PC-9 (cell line): ENCODE measurements at regions not wholly inside any gene's neighbourhood (a gene's known extent, or its start where the extent isn't known, plus 50 kb on each side); places are given as distances from the start of the nearest gene placed in this dataset.
"Not testable (repeated sequence)": the region's sequence is repeated elsewhere in the genome, so short reads cannot be mapped to it uniquely, and the experiment has no call there.

ENCODE experiments used
- BruUV-seq: library from RNA; stranded (reverse); fragments of 400-500 nt; replicated peaks from 2 replicates; lab custom pipeline; 2021; lab: Mats Ljungman, UMichigan
- CTCF ChIA-PET: fragments of 300-600 bp; sonication (Branson Sonifier 250); formaldehyde crosslinking; loops from one replicate; lab custom pipeline; 2022; ENCODE audit warnings: antibody characterized with exemption; lab: Charles Lee
- POLR2A ChIA-PET: fragments of 300-600 bp; sonication (Branson Sonifier 250); formaldehyde crosslinking; loops from one replicate; lab custom pipeline; 2022; ENCODE audit warnings: antibody characterized with exemption; ENCODE audit not compliant: unreplicated experiment; lab: Charles Lee
- DNase-seq, 2 experiments: peaks; one replicate each; pipeline versions ENCODE4 v3.0.0 to v3.0.0-alpha.2; 2015 to 2022; ENCODE audit warnings: mixed read lengths in 1 of 2
- H2AFZ ChIP-seq: fragments of 200-600 bp; sonication (generic); 2 replicates; pipeline ENCODE4 v1.8.1; 2017; ENCODE audit warnings: antibody characterized with exemption
- H3F3A ChIP-seq: fragments of 200-600 bp; sonication (generic); 2 replicates; pipeline ENCODE4 v1.8.1; 2017; ENCODE audit warnings: antibody characterized with exemption, mild to moderate bottlenecking, low read depth; ENCODE audit not compliant: insufficient read depth
- H3K27ac ChIP-seq: fragments of 200-600 bp; sonication (generic); 2 replicates; pipeline ENCODE4 v1.6.1; 2016; ENCODE audit warnings: mixed run types
- H3K27me3 ChIP-seq: fragments of 200-600 bp; sonication (generic); 2 replicates; pipeline ENCODE4 v1.6.1; 2016; ENCODE audit warnings: low read depth, mixed run types; ENCODE audit not compliant: insufficient read depth
- H3K36me3 ChIP-seq: fragments of 200-600 bp; sonication (generic); 2 replicates; pipeline ENCODE4 v1.6.1; 2016; ENCODE audit warnings: low read depth, mixed run types
- H3K4me1 ChIP-seq: fragments of 200-600 bp; sonication (generic); replicated peaks from 2 replicates; pipeline ENCODE4 v1.6.1; 2016; ENCODE audit warnings: mixed run types; ENCODE audit not compliant: insufficient read depth
- H3K4me2 ChIP-seq: fragments of 200-600 bp; sonication (generic); 2 replicates; pipeline ENCODE4 v1.6.1; 2017; ENCODE audit warnings: mixed run types
- H3K4me3 ChIP-seq: fragments of 200-600 bp; sonication (generic); 2 replicates; pipeline ENCODE4 v1.6.1; 2016; ENCODE audit warnings: mixed run types
- H3K79me2 ChIP-seq: fragments of 200-600 bp; sonication (generic); 2 replicates; pipeline ENCODE4 v1.6.1; 2017; ENCODE audit warnings: low read depth, mixed run types
- H3K9me2 ChIP-seq: fragments of 200-600 bp; sonication (generic); 2 replicates; pipeline ENCODE4 v1.8.1; 2017; ENCODE audit warnings: mild to moderate bottlenecking; ENCODE audit not compliant: insufficient read depth
- H3K9me3 ChIP-seq: fragments of 200-600 bp; sonication (generic); 2 replicates; pipeline ENCODE4 v1.8.1; 2016; ENCODE audit warnings: low read depth; ENCODE audit not compliant: insufficient read depth
- H4K20me1 ChIP-seq: fragments of 200-600 bp; sonication (generic); 2 replicates; pipeline ENCODE4 v1.8.1; 2017; ENCODE audit not compliant: insufficient read depth
- EZH2 ChIP-seq: fragments of 200-600 bp; sonication (generic); IDR thresholded peaks from 2 replicates; pipeline ENCODE4 v1.8.0; 2017; ENCODE audit warnings: antibody characterized with exemption, low read depth
- intact Hi-C: fragments of 100-400 bp; cut with micrococcal nuclease; formaldehyde crosslinking; loops from one replicate; pipeline ENCODE4 v1.10.0; 2022; ENCODE audit not compliant: unreplicated experiment
- TF ChIP-seq, protein P1 (sequence below): fragments of 200-600 bp; sonication (generic); conservative IDR thresholded peaks from 2 replicates; pipeline ENCODE4 v1.6.1; 2017; ENCODE audit warnings: mixed run types, antibody characterized with exemption, mild to moderate bottlenecking, moderate library complexity

- TF ChIP-seq, protein P1, sequence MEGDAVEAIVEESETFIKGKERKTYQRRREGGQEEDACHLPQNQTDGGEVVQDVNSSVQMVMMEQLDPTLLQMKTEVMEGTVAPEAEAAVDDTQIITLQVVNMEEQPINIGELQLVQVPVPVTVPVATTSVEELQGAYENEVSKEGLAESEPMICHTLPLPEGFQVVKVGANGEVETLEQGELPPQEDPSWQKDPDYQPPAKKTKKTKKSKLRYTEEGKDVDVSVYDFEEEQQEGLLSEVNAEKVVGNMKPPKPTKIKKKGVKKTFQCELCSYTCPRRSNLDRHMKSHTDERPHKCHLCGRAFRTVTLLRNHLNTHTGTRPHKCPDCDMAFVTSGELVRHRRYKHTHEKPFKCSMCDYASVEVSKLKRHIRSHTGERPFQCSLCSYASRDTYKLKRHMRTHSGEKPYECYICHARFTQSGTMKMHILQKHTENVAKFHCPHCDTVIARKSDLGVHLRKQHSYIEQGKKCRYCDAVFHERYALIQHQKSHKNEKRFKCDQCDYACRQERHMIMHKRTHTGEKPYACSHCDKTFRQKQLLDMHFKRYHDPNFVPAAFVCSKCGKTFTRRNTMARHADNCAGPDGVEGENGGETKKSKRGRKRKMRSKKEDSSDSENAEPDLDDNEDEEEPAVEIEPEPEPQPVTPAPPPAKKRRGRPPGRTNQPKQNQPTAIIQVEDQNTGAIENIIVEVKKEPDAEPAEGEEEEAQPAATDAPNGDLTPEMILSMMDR: no peak
- TF ChIP-seq EZH2: no peak
- CTCF ChIA-PET: no interaction called here
These were observed 69.8 kb upstream of the LRPAP1 start for GRCh38 chr4:3601992-3602391.

GRCh38 chr4:3601108-3601690 lies 69.0 kb upstream of the LRPAP1 start:
- BruUV-seq, H3K27ac ChIP-seq, H4K20me1 ChIP-seq, H3K4me1 ChIP-seq, DNase-seq, H3K36me3 ChIP-seq, H3K9me3 ChIP-seq, H3K4me3 ChIP-seq, H3K79me2 ChIP-seq, POLR2A ChIA-PET, intact Hi-C loops, H3K9me2 ChIP-seq, CTCF ChIA-PET, H3F3A ChIP-seq, H2AFZ ChIP-seq, H3K4me2 ChIP-seq: not testable (repeated sequence)
- peaks cover 14% of the 10 kb centered on the region; the same call in 1 of the 2 replicates for H3K27me3 ChIP-seq

More at GRCh38 chr4:3601992-3602391, 69.8 kb upstream of the LRPAP1 start:
- DNase-seq: no peak
- Histone ChIP-seq H3K27ac (no peak overlapping the region), H3K36me3 (no peaks in the 10 kb centered on the region), H3K79me2 (no peaks in the 10 kb centered on the region), H2AFZ (no peak overlapping the region), H3K27me3 (peaks cover 14% of the 10 kb centered on the region; the same call in 1 of the 2 replicates), H3K9me3 (no peaks in the 10 kb centered on the region), H3K4me1 (no peaks in the 10 kb centered on the region), H3K4me3 (no peak overlapping the region), H3F3A (peaks cover 9% of the 10 kb centered on the region; the same call in 1 of the 2 replicates), H4K20me1 (no peaks in the 10 kb centered on the region), H3K9me2 (no peaks in the 10 kb centered on the region), H3K4me2 (no peak overlapping the region)
- intact Hi-C loops: no loop called here
- POLR2A ChIA-PET: no interaction called here
- BruUV-seq: no TSS peak

DNA sequence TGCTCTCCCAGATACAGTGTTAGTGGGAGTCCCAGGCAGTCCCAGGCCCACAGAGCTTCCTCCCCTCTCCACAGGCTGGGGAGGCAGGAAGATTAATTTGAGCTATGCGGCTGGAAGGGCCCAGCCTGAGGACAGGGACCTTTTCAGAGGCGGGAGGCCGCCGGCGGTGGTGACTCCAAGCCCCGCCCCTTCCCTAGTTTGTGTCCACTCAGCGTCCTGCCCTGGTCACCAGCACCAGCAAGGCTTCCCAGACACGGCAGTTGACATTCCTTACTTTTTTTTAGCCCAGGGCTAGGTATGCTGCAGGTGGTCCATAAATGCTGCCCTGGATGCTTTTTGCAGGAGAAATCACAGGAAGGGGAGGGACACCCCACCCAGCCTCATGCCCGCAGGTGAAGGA lies 67.7 kb upstream of the LRPAP1 start:
- Histone ChIP-seq H3K4me3 (no peak overlapping the region), H3K9me3 (no peaks in the 10 kb centered on the region), H3K27ac (no peak overlapping the region), H4K20me1 (no peaks in the 10 kb centered on the region), H2AFZ (no peak overlapping the region), H3K36me3 (no peaks in the 10 kb centered on the region), H3K27me3 (peaks cover 14% of the 10 kb centered on the region), H3K9me2 (no peaks in the 10 kb centered on the region), H3K79me2 (no peaks in the 10 kb centered on the region), H3K4me1 (no peaks in the 10 kb centered on the region), H3F3A (peaks cover 9% of the 10 kb centered on the region; the same call in 1 of the 2 replicates), H3K4me2 (no peak overlapping the region)
- ChIA-PET POLR2A (no interaction called here), CTCF (no interaction called here)
- no peak for DNase-seq
- BruUV-seq: no TSS peak
- intact Hi-C loops: no loop called here
- TF ChIP-seq EZH2: no peak
- TF ChIP-seq, protein P1: no peak
